ENCODE measurements at regions not wholly inside any gene's neighbourhood (a gene's known extent, or its start where the extent isn't known, plus 50 kb on each side); places are given as distances from the start of the nearest gene placed in this dataset.

GRCh38 chr12:74959657-74960056 lies 250.0 kb downstream of the KCNC2 start:
- no peak for TF ChIP-seq CTCF (conservative IDR thresholded peaks at IDR 0.05; ENCODE audit: low read depth, low read length)
- TF ChIP-seq EZH2 (IDR thresholded peaks at IDR 0.05; ENCODE audit: borderline replicate concordance, low read depth, low read length, poor library complexity, severe bottlenecking): no peak

Measured in A673 (cell line).